Activated T-helper 17 cell treated with anti-CD3 and anti-CD28 coated beads, Interleukin-2, amount 50 U/mL, for 72 hours (primary cell): ENCODE measurements at regions not wholly inside any gene's neighbourhood (a gene's known extent, or its start where the extent isn't known, plus 50 kb on each side); places are given as distances from the start of the nearest gene placed in this dataset.

Experiments used
- ATAC-seq: fragments of 150-1000 bp; cut with Tn5 transposase; replicated peaks from 2 replicates; pipeline ENCODE4 v1.10.0; 2021; ENCODE audit warnings: mild to moderate bottlenecking, moderate library complexity
- H3K27ac Mint-ChIP-seq: one replicate; pipeline ENCODE4 v1.8.0; 2022; ENCODE audit warnings: mixed read lengths
- H3K27me3 Mint-ChIP-seq: one replicate; pipeline ENCODE4 v1.8.0; 2022; ENCODE audit warnings: mixed read lengths
- H3K36me3 Mint-ChIP-seq: one replicate; pipeline ENCODE4 v1.8.0; 2022; ENCODE audit warnings: low read depth, mild to moderate bottlenecking, mixed read lengths
- H3K4me1 Mint-ChIP-seq: one replicate; pipeline ENCODE4 v1.8.0; 2022; ENCODE audit warnings: mixed read lengths
- H3K4me3 Mint-ChIP-seq: one replicate; pipeline ENCODE4 v1.8.0; 2022; ENCODE audit warnings: mild to moderate bottlenecking, mixed read lengths
- H3K9me3 Mint-ChIP-seq: one replicate; pipeline ENCODE4 v1.8.0; 2022; ENCODE audit warnings: mixed read lengths

DNA sequence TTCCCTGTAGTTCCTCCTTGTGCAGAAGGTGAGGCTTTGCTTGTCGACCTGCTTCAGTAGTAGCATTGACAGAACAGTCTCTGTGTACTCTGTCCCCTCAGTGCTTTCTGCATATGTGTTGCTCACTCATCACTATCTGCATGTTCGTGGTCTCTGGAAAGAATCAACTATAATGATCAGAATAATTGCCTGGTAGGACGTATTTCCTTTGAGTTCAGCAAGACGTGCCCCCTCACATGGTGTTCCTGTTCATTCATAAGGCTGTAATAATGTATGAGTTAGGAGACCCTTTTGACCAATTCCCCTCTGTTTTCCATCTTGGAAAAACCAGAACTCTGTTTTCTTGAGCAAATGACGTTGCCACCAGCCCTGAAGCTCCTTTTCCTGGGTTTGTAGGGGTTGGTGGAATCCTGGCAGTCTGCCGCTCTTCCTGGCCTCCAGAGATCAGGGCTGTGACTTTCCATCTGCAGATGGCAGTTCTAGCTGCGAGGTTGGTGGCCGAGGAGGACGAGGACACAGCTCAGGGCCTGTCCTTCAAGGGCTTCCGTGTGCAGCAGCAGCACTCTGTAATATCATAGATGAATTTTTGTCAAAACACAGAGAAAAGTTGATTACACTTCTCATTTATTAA is 61.9 kb downstream of the EXOSC2 start:
- H3K36me3 Mint-ChIP-seq, result no peaks in the 10 kb centered on the region

DNA sequence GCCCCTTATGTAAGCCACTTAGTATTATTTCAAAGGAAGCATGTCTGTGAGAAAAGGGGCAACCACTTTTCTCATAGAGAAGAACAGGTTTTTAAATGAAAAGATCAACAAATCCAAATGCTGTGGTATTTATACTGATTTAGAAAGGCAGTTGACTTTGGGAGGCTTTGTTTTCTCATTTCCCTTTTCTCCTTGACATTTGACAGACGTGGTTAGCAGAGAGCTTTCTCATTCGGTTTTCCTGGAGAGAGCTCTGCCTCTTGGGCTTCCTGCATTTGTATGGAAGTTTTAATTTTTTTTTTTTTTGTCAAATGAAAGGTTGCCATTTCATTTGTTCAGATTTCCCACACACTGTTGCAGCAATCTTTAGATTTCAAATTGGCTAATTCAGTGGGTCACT is 62.5 kb downstream of the EXOSC2 start:
- Mint-ChIP-seq H3K4me1 (no peaks in the 10 kb centered on the region), H3K27ac (no peak overlapping the region), H3K9me3 (no peaks in the 10 kb centered on the region), H3K4me3 (no peak overlapping the region), H3K36me3 (no peaks in the 10 kb centered on the region), H3K27me3 (no peaks in the 10 kb centered on the region)
- ATAC-seq, result no peak

More for the DNA sequence above, 61.9 kb downstream of the EXOSC2 start:
- Mint-ChIP-seq H3K27me3 (no peaks in the 10 kb centered on the region), H3K4me1 (no peaks in the 10 kb centered on the region), H3K9me3 (no peaks in the 10 kb centered on the region), H3K27ac (no peak overlapping the region), H3K4me3 (no peak overlapping the region)
- ATAC-seq, result no peak

DNA sequence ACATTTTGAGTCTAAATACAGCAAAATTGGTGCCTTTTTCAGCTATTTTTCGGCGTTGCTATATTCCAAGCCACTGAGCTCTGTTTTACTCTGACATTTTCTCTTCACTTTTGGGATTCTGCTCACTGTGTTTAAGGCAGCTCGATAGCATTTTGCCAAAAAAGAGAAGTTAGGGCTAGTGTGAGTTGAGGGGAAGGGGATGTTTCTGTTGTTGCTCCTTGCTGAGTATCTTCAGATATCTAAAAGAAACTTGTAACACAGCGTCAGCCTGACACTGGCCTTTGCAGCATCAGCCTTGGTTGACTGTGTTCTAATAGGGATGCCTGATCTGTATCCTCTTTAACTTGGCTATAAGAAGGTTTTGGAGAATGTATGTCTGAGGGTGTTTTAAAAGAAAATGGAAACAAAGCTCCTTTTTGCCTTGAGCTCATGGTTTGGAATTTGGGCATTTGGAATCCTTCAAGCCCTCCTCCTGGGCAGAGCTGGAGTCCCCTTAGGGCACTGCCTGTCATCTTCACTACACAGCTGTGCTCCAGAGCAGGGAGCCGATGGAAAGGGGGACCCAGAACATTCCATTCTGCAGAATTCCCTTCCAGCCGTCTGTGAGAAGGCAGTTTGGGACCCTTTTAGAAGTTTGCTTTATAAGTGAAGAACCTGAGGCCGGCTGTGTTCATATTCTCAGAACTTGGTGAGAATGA is 63.0 kb downstream of the EXOSC2 start:
- no peaks in the 10 kb centered on the region for H3K36me3 Mint-ChIP-seq

DNA sequence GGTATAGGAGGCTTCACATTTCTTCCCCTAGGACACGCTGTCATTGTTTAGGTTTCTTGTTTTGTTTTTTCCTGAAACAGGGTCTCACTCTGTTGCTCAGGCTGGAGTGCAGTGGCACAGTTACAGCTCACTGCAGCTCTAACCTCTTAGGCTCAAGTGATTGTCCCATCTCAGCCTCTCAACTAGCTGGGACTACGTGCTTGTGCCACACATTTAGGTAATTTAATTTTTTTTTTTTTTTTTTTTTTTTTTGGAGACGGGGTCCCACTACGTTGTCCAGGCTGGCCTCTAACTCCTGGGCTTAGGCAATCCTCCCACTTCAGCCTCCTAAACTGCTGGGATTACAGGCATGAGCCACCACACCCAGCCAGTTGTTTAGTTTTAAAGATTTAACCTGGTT is 66.2 kb downstream of the EXOSC2 start:
- ATAC-seq, result no peak
- Mint-ChIP-seq H3K27ac (no peak overlapping the region), H3K4me1 (peaks cover 11% of the 10 kb centered on the region), H3K36me3 (no peaks in the 10 kb centered on the region), H3K27me3 (no peaks in the 10 kb centered on the region), H3K9me3 (no peaks in the 10 kb centered on the region), H3K4me3 (no peak overlapping the region)

More for the DNA sequence above, 63.0 kb downstream of the EXOSC2 start:
- ATAC-seq, result no peak
- H3K27ac Mint-ChIP-seq, result no peak overlapping the region
- H3K27me3 Mint-ChIP-seq, result no peaks in the 10 kb centered on the region
- H3K4me1 Mint-ChIP-seq, result no peaks in the 10 kb centered on the region
- no peak overlapping the region for H3K4me3 Mint-ChIP-seq
- no peaks in the 10 kb centered on the region for H3K9me3 Mint-ChIP-seq

DNA sequence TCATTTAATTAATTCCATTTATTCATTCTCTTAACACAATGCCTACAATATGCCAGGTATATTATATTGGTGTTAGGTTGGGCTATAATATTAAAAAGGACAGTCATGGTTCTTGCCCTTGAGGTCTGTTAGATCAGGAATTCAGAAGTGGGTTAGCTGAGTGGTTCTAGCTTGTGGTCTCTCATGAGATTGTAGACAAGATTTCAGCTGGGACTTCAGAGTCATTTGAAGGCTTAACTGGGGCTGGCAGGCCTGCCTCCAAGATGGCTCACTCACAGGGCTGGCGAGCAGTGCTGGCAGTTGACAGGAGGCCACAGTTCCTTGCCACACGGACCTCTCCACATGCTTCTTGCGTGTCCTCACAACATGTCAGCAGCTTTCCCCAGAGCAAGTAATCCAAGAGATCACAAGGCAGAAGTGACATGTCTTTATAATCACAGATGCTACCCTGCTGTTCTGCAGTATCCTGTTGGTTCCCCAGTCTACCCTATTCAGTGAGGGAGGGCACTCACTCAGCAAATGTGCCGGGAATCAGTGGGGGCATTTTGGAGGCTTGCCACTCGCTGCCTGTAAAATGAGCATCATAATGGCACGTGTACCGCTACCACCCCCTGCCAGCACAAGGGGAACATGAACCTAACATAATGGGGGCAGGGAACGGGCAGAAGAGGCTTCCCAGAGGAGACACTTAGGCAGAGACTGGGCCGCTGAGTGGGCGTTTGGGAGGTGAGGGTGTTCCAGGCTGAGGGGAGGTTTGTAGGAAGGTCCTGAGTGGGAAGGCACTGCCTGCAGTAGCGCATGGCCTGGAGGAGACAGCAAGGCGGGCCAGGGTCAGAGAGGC is 70.0 kb downstream of the EXOSC2 start:
- no peak overlapping the region for H3K4me3 Mint-ChIP-seq
- H3K9me3 Mint-ChIP-seq, result no peaks in the 10 kb centered on the region
- no peak for ATAC-seq
- H3K36me3 Mint-ChIP-seq, result no peaks in the 10 kb centered on the region
- H3K27me3 Mint-ChIP-seq, result no peaks in the 10 kb centered on the region
- no peak overlapping the region for H3K27ac Mint-ChIP-seq
- H3K4me1 Mint-ChIP-seq, result peaks cover 37% of the 10 kb centered on the region

DNA sequence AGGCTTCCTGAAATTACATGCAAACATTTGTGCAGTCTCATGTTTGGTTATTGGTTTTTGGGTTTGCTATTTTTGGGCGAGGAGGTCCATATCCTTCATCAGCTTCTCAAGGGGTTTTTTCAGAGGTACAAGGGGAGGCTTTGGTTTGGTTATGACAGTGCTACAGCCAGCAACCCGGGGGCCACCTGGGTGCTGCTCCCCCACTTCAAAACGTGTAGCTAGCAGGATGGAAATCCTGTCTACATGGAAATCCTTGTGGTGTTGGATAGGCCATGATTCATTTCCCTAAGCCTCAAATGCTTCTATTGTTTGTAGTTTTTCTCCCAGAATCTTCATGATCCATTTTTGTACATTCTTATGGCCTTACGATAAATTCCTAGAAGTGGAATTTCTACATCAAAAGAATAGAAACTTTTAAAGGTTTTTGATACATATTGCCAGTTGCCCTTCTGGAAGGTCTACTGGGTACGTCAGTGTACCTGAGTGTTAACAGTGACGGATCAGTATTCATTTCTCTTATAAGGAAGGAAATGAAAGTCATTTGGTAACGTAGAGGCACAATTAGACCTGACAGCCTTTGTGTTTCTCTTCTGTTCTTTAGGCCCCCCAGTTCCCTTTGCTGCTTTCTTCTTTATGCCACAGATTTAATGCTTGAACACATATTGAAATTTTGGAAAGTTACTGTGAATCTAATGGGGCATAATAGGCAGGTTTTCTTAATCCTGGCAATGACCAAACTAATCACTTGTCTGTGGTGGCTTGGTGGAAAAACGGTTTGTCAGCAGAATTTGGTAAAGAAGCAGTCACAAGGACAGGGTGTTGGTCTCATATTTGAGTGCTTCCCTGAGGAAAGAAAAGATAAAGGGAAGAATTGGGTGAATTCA is 69.7 kb upstream of the ABL1 start:
- H3K4me3 Mint-ChIP-seq, result peak overlapping the region; percentile 41
- H3K27me3 Mint-ChIP-seq, result no peaks in the 10 kb centered on the region
- H3K4me1 Mint-ChIP-seq, result peaks cover 37% of the 10 kb centered on the region
- peak overlapping the region; percentile 58 for H3K27ac Mint-ChIP-seq
- H3K36me3 Mint-ChIP-seq, result no peaks in the 10 kb centered on the region
- ATAC-seq, result peak; percentile 72
- H3K9me3 Mint-ChIP-seq, result no peaks in the 10 kb centered on the region

DNA sequence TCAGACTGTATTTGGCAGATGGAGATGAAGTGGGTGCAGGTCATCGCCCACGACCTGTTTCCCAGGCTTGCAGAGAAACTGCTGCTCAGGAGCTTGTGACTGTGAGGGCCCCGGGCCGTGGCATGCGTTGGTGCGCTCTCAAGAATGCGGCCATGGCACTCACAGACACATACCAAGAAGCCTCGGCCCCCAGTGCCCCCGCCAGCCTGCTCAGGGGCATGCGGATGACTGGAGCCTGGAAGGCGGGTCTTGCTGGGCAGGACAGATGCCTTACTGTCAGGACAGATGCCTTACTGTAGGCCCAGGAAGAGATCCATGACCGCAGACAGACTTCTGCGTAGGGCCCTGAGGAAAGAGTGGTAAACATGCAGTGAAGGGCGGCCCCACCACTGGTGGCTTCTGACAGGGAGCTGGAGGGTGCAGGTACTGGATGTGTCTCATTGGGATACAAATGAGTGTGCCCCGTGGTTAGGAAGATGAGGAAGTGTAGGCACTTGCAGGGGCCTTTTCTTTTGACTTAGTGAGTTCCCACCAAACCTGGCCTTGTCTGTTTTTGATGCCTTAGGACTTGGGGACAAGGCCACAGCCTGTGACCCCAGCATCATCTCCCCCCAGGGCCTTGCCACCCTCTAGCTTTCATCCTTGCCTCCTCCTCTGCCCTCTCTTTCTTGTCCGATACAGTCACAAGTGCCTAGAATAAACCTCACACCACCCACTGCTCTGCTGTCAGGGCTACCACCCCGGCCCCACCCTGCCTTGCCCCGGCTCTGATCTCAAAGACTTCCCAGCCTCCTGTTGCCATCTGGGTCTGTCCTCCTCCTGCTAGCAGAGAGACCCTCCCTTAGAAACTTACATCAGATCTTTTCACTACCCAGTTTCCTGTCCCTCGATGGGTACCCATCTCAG is 68.8 kb upstream of the ABL1 start:
- H3K27me3 Mint-ChIP-seq, result no peaks in the 10 kb centered on the region
- no peaks in the 10 kb centered on the region for H3K9me3 Mint-ChIP-seq
- peaks cover 37% of the 10 kb centered on the region for H3K4me1 Mint-ChIP-seq
- no peaks in the 10 kb centered on the region for H3K36me3 Mint-ChIP-seq
- H3K27ac Mint-ChIP-seq, result peak overlapping the region; percentile 61
- peak; percentile 30 for ATAC-seq
- peak overlapping the region; percentile 41 for H3K4me3 Mint-ChIP-seq

DNA sequence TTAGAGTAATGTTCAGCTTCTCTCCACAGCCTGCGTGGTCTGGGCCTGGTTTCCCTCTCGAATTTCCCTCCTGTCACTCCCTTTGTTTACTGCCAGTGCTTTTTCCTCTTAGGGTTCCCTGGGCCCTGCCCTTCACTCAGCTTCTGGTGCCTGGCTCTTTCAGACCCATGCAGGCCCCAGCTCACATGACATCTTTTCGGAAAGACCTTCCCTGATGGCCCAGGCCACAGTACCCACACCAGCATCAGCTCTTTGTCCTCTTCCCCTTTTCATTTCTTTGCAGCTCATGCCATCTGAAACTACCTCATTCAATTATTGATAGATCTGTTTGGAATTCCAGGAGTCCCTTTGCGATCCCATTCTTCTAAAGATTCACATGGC is 68.1 kb upstream of the ABL1 start:
- Mint-ChIP-seq H3K36me3 (no peaks in the 10 kb centered on the region), H3K27me3 (no peaks in the 10 kb centered on the region), H3K27ac (peak overlapping the region; percentile 61), H3K4me1 (peaks cover 37% of the 10 kb centered on the region), H3K9me3 (no peaks in the 10 kb centered on the region), H3K4me3 (peak overlapping the region; percentile 0)
- ATAC-seq, result no peak

DNA sequence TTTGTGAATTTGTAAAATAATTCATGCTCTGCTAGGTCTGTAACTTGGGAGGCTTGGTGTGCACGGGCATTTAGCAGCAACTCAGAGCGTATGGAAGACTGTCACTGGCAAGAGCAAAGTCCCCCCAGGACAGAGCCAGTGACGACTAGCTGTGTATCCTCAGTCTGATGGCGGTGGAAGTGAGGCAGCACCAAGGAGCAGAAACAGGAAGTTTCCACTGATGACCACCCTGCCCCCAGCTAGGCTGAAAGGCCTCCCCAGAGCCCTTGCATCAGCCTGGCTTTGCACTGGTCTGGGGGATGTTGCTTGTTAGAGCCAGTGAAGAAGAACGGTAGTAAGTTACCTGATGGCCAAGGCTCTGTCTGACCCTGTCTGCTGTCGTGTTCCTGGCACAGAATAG is 66.8 kb upstream of the ABL1 start:
- H3K4me3 Mint-ChIP-seq, result no peak overlapping the region
- no peaks in the 10 kb centered on the region for H3K9me3 Mint-ChIP-seq
- H3K27ac Mint-ChIP-seq, result no peak overlapping the region
- peaks cover 37% of the 10 kb centered on the region for H3K4me1 Mint-ChIP-seq
- ATAC-seq, result no peak
- H3K27me3 Mint-ChIP-seq, result no peaks in the 10 kb centered on the region
- no peaks in the 10 kb centered on the region for H3K36me3 Mint-ChIP-seq

DNA sequence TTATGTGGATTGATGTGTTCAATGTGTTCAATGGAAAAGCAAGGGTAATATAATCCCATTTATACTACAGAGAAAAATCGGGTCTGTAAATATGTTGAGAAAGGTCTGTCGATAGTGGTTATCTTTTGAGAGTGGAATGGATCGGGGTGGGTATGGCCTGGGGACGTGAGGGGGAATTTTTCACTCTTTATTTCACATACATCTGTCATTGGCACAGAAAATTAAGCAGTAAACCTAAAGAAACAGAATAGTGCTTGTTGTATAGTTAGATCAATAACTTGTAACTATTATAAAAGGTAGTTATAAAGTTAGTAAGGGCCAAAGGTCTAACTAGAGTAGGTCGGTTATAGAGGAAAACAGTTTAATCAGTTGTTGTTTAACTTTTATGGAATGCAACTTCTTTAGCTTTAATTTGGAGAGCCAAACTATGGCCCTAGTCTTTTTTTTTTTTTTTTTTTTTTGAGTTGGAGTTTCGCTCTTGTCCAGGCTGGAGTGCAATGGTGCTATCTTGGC is 66.1 kb upstream of the ABL1 start:
- no peaks in the 10 kb centered on the region for H3K36me3 Mint-ChIP-seq
- no peak overlapping the region for H3K27ac Mint-ChIP-seq
- peaks cover 32% of the 10 kb centered on the region for H3K4me1 Mint-ChIP-seq
- no peaks in the 10 kb centered on the region for H3K27me3 Mint-ChIP-seq
- no peaks in the 10 kb centered on the region for H3K9me3 Mint-ChIP-seq
- no peak overlapping the region for H3K4me3 Mint-ChIP-seq
- ATAC-seq, result no peak

DNA sequence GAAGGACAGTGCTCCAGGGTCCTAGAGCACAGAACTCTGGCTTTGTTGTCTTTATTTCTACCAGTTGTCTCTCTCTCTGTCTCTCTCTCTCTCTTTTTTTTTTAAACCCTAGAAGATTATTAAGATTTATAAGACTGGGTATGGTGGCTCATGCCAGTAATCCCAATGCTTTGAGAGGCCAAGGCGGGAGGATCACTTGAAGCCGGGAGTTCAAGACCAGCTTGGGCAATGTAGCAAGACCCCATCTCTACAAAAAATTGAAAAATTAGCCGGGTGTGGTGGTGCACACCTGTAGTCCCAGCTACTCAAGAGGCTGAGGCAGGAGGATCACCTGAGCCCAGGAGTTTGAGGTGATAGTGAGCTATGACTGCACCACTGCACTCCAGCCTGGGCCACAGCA is 65.0 kb upstream of the ABL1 start:
- Mint-ChIP-seq H3K4me1 (peaks cover 32% of the 10 kb centered on the region), H3K36me3 (no peaks in the 10 kb centered on the region), H3K9me3 (no peaks in the 10 kb centered on the region), H3K27me3 (no peaks in the 10 kb centered on the region), H3K27ac (no peak overlapping the region), H3K4me3 (no peak overlapping the region)
- no peak for ATAC-seq

DNA sequence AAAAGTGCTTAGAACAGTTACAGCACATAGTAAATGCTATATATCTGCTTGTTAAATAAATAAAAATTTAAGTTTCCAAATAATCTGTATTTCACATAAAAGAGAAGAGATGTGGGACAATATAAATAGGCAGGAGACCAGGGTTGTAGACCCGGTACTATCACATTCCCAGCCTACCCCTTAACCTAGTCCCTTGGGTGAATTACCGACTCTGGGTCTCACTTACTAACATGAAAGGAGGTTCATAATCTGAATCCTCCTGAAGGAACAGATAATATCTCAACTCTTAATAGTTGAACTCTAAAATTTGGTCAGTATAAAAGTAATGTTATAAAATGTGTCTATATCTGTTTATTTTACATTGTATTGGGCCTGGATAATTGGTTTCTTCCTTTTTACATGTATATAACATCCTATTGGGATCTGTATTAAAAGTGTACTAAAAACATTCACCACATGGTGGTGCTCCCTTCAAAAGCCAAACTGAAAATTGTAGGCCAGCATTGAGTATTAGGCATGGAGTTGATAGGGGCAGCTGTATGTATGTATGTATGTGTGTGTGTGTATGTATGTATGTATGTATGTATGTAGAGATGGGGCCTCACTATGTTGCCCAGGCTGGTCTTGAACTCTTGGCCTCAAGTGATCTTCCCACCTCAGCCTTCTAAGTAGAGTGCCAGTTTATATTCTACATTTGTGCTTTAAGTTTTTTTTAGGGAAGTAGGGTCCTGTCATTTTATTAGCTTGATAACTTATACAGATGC is 64.2 kb upstream of the ABL1 start:
- no peaks in the 10 kb centered on the region for H3K9me3 Mint-ChIP-seq
- peak; percentile 77 for ATAC-seq
- no peaks in the 10 kb centered on the region for H3K27me3 Mint-ChIP-seq
- H3K27ac Mint-ChIP-seq, result no peak overlapping the region
- H3K36me3 Mint-ChIP-seq, result no peaks in the 10 kb centered on the region
- H3K4me1 Mint-ChIP-seq, result peaks cover 24% of the 10 kb centered on the region
- H3K4me3 Mint-ChIP-seq, result no peak overlapping the region

DNA sequence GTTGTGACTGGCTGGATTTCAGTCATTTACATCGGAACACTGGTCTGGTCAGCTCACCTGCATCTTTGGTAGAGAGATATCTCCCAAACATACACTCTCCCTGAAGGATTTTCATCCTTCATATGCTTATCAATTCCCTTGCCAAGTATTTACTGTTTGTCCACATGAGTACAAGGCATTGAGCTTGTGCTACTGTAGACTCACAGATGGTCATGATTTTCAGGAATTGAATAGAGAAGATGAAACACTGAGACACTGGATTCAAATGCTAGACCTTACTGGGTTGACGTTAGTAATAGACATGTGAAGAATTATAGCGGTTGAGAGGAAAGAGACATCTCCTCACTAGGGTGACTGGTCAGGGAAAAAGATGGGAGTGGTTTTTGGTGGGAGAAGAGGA is 62.9 kb upstream of the ABL1 start:
- no peak for ATAC-seq
- Mint-ChIP-seq H3K27me3 (no peaks in the 10 kb centered on the region), H3K4me3 (no peak overlapping the region), H3K4me1 (peaks cover 15% of the 10 kb centered on the region), H3K27ac (no peak overlapping the region), H3K9me3 (no peaks in the 10 kb centered on the region), H3K36me3 (no peaks in the 10 kb centered on the region)
